ENCODE measurements at regions not wholly inside any gene's neighbourhood (a gene's known extent, or its start where the extent isn't known, plus 50 kb on each side); places are given as distances from the start of the nearest gene placed in this dataset.

GRCh38 chr4:13928214-13928613 lies 300.7 kb upstream of the BOD1L1 start:
- no peak for TF ChIP-seq CTCF (IDR thresholded peaks at IDR 0.05; ENCODE audit: extremely low read depth, missing control alignments)
- DNase-seq (ENCODE audit: low spot score), result no peak

- DNase-seq (ENCODE audit: low spot score), result no peak
- TF ChIP-seq CTCF (IDR thresholded peaks at IDR 0.05; ENCODE audit: extremely low read depth, missing control alignments), result no peak
These were observed 302.6 kb upstream of the BOD1L1 start for GRCh38 chr4:13930155-13930554.

GRCh38 chr4:13933191-13933590 lies 305.7 kb upstream of the BOD1L1 start:
- no peak for TF ChIP-seq CTCF (IDR thresholded peaks at IDR 0.05; ENCODE audit: extremely low read depth, missing control alignments)
- no peak for DNase-seq (ENCODE audit: low spot score)

GRCh38 chr4:13938299-13938698 lies 310.8 kb upstream of the BOD1L1 start:
- no peak for DNase-seq (ENCODE audit: low spot score)
- no peak for TF ChIP-seq CTCF (IDR thresholded peaks at IDR 0.05; ENCODE audit: extremely low read depth, missing control alignments)

GRCh38 chr4:13940921-13941320 lies 313.4 kb upstream of the BOD1L1 start:
- no peak for TF ChIP-seq CTCF (IDR thresholded peaks at IDR 0.05; ENCODE audit: extremely low read depth, missing control alignments)
- no peak for DNase-seq (ENCODE audit: low spot score)

GRCh38 chr4:13942977-13943376 lies 315.5 kb upstream of the BOD1L1 start:
- DNase-seq (ENCODE audit: low spot score), result no peak
- no peak for TF ChIP-seq CTCF (IDR thresholded peaks at IDR 0.05; ENCODE audit: extremely low read depth, missing control alignments)

GRCh38 chr4:13944095-13944511 lies 316.6 kb upstream of the BOD1L1 start:
- TF ChIP-seq CTCF (IDR thresholded peaks at IDR 0.05; ENCODE audit: extremely low read depth, missing control alignments), result no peak
- no peak for DNase-seq (ENCODE audit: low spot score)

All from GM20000 (cell line).